RPMI8226 (cell line): ENCODE measurements at regions not wholly inside any gene's neighbourhood (a gene's known extent, or its start where the extent isn't known, plus 50 kb on each side); places are given as distances from the start of the nearest gene placed in this dataset.

Source experiments
- DNase-seq: peaks from one replicate; pipeline ENCODE4 v3.0.0-alpha.2; 2015

DNA sequence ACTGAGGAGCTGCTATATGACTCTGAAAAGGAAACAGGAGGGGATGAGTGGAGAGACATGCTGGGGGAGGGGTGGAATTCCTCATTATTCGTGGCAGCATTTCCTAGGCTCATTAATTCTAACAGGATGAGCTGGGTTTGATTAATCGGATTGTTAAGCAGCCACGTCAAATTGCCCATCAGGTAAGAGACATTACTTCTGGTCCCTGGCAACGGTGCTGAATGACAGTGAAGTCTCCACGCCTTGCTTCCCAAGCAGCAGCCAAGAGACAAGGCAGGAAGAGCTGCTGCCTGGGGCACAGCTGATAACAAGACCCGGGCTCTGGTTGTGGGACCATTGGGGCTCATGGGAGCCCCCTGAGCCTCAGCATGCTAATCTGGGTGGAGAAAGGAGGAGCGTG is 86.6 kb downstream of the MARCHF4 start:
- no peak for DNase-seq

DNA sequence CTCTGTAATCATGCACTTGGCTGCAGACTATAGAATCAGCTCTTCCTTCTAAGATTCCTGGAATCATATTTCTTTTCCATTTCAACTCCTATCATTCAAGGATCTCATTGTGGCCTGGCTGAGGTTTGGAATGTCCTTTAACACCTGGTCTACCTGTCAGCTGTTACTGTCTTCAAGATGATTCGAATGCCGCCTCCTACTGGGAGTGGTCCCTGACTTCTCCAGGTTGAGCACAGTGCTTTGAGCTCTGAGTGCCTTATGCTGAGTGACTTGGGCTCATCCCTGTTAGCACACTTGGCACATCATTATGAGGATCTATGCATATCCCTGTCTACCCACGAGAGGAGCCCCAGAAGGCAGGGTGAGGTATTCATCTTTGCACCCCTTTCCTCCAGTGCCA is 87.6 kb downstream of the MARCHF4 start:
- DNase-seq, result no peak

DNA sequence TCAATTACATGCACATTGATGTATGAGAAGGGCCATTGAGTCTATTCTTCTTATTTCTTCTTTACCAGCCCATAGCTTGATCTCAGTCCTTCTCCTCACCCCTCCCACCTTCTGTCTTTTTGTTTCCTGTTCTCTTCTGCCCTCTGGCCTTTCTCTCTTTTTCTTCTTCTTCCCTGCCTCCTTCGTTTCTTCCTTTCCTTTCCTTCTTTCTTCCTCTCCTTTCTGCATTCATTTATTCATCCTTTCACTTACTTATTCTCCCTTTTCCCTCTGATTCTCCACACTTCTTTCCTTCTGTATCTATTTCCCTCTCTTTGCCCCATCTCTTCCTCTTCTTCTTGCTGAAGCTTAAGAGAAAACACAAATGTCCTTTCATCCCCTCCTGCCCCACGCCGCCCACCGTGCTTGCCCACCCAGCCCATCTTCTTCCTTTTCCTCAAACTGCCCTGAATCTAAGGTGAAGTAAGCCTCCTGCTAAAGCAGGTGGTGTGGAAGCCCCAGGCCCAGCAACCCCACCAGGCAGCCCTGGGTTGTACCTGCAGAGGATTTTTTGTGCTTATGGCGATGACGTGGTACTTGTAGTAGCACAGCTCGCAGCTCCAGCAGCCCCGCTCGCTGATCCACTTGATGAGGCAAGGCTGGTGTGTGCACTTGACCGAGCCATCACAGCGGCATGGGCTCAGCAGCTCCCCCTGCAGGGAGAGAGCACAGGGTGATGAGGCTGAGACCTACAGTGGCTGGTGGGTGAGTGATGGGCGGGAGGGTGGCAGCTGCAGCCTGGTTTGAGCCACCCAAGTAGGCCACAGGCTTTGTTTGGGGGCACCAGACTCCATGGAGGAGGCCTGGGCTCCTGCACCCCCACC is 89.0 kb downstream of the MARCHF4 start:
- peak; percentile 29 for DNase-seq

DNA sequence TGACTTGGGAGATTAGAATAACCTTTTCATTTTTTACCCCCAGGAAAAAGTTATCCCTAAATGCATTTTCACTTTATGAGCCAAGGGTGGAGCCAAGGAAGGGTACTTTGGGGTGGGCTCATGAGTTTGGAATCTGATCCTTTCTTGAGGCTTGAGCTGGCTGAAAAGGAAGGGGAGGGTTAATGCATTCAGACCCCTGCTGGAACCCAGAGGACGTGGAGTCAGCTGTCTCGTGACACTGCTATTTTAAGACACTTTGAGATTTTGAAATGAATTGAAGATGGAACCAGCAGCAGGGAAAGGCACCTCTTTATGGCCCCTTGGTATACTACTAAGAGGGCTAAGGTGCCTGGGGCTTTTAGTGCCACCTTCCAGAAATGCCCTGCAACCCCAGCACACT is 90.4 kb downstream of the MARCHF4 start:
- DNase-seq, result no peak

DNA sequence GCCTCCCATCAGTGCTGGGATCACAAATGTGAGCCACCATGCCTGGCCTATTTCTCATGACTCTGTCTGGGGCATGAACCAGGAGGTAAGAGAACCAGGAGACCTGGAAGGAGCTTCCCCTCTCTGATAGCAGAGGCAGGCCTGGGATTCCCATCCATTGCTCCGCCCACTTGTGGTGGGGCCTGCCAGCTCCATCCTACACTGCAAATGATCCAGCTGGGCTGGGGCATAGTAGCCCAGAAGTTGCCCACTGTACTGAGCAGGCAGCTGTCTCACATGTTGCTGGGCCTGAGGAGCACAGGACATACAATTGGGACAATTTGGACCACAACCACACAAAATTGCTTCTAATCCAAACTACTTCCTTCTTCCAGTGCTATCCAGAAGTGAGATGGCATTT is 91.0 kb downstream of the MARCHF4 start:
- DNase-seq, result no peak

DNA sequence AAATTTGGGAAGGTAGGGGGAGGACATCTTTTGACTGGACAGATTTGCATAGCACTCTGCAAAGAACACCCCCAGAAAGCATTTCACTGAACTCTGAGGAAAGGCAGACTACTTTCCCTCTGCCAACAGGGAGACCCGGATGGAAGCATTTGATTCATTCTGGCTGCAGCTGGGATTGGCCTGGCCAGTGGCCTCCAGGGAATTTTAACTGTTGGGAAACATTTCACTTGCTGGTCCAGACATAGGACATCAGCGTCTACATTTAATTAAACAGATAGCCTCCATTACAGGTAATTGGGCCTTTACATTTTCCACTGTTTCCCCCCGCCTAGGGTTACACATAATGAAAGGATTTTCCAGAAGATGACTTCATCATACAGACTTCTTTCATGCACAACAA is 92.8 kb downstream of the MARCHF4 start:
- DNase-seq, result no peak

DNA sequence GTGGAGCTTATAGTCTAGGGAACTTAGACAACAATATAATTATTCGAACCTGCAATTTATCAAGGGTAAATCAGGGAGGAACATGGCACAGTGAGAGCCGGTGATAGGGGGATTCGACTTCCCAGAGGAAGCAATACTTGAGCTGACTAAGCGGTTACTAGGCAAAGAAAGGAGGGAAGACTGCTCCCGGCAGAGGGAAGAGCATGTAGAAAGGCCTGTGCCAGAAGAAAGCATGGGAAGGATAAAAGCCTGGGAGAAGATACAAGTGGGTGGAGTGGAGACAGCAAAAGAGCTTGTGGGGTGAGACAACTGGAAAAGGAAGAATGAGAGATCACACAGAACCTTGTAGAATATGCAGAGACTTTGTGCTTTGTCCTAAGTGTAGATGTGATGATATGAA is 93.3 kb downstream of the MARCHF4 start:
- no peak for DNase-seq

DNA sequence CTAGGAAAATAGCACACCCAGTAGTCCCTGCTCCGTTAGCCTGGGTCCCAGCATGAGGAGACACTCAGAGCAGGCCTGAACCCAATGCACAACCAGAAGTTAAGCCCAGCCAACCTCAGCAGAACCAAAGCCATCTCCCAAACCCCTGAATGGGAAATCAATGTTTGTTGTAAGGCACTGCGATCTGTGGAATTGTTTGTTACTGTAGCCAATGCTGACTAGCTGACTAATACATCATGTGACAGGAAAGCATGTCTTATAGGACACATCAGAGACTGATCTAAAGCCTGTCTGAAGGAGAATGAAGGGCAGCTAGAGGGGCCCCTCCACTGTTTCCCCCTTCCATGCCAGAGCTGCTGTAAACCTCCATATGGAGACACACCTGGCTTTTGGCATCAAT is 96.4 kb downstream of the MARCHF4 start:
- DNase-seq, result no peak

DNA sequence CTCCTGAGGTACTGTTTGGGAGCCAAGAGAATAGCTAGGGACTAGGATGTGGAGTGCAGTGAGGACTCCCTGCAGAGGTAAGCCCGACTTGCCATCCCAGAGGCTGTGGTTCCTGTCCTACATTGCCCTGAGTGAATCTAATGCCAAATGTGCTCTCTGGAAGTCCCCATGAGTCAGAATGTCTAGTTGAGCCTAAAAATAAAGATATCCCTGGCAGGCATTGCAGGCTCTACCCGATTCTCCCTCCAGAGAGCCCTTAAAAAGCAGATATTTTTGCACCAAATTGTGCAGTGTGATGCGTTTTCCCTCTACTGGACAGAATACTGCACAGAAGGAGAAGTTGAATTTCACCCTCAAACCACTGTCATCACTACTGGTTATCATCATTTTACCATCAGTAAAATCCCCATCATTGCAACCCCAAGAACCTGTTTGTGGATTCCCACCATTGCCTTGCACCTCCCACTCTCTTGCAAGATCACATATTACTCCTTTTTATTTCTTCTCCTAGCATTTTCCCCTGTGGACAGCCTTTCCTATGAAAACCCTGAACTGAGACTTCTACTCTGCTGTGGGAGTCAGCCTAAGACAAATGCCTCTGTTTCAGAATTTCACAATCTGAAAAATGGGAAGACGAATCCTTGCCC is 98.0 kb downstream of the MARCHF4 start:
- no peak for DNase-seq

DNA sequence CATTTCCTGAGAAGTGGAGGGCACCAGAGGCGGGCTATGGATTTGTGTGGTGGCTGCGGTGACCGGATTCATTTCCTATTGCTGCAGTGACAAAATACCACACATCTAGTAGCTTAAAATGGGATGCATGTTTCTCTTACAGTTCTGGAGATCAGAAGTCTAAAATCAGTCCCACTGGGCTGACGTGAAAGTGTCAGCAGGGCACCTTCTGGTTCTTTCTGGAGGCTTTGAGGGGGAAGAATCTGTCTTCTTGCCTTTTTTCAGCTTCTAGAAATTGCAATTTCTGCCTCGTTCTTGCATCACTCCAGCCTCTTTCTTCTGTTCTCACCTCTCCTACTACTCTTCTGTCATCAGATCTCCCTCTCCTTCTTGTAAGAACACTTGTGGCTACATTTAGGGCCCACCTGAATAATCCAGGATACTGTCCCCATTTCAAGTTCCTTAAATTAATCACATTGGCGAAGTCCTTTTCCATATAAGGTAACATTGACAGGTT is 111.2 kb downstream of the MARCHF4 start:
- DNase-seq, result no peak

DNA sequence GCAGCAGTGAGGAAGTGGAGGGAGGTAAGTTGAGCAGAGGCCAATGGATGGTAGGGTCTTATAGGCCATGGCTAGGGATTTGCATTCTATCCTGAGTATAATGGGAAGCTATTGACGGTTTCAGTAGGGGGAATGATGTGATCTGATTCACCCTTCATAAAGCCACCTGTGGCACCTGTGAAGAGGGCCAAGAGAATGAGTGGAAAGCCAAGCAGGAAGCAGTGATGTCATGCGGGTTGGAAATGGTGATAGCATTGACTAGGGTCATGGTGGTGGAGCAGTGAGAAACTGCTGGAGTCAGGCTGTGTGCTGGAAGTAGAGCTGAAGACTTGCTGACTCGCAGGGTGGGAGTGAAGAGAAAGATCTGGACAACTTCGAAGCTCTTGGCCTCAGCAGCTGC is 111.7 kb downstream of the MARCHF4 start:
- no peak for DNase-seq

DNA sequence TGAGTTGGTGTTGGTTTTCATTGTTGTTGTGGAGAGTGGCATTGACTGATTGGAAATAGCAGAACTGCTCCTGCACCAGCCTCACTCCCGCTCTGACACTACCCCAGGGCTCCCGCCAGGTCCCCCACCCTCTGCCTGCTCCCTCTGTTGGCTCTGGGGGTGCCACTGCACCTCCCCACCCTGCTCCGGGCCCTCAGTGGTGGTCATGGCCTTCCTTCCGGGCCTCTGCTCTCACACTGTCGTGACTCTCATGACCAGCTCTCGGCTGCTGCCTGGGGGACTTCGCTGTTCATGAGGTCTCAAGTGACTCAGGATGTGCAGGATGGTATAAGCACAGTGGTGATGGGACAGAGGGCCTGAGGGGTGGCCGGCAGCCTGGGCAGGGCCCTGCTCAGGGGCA is 113.2 kb downstream of the MARCHF4 start:
- DNase-seq, result no peak

DNA sequence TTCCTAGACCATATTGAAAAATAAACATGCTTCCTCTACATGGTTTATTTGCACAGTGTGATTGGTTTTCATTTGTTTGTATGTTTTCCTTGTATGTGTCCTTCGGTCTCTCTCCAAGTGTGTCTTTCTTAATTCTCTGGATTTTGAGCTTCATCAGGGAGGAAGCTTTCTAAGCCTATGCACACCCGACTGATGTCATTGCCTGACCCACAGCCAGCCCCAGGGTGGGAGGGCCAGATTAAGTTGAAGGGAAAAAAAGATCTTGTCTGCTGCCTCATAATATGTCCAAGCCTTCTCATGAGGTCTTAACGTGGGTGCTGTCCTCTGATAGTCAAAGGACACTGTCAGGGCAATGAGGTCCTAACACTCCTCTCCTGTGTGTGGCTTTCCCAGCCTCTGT is 115.2 kb downstream of the MARCHF4 start:
- DNase-seq, result no peak
